SHP77 (cell line): ENCODE measurements at regions not wholly inside any gene's neighbourhood (a gene's known extent, or its start where the extent isn't known, plus 50 kb on each side); places are given as distances from the start of the nearest gene placed in this dataset.
"Not testable (repeated sequence)": the region's sequence is repeated elsewhere in the genome, so short reads cannot be mapped to it uniquely, and the experiment has no call there.

Experiments used
- DNase-seq, 2 experiments: peaks; one replicate each; lab custom pipeline; 2025; lab: John Stamatoyannopoulos, UW

DNA sequence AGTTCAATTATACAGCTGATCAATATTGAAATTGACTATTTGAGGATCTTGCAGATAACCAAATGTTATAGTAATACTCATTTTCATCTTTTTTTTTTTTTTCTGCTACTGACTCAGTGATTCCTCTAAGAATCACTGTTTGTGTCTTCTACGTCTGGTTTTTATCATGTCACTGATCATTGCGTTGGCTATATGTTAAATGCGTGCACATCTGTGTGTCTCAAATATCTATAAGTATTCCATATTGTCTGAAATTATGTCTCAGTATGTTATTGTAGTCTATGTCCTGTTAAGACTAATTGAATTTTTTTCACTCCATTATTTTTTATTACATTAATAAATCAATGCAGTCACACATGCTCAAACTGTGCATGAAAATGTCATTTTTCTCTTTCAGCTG is 200.5 kb downstream of the PCDH20 start:
- DNase-seq = no peak

DNA sequence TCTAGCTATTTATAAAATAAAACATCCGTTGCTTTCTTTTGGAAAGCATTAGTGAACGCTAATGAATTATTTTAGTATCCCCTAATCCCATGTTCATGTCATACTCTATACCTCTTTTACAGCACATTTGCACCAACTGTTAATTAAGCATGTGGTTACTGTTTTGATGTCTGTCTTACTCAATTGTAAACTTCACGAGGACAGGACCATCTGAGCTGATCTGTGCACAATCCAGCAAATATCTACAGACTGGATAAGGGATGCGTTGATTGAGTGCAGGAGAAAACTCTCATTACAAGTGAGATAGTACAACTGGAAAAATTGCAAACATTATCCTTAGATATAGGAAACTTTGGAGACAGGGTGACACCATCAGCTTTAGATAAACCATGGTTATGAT is 201.1 kb downstream of the PCDH20 start:
- DNase-seq = no peak

GRCh38 chr13:61205898-61206297 is 209.8 kb downstream of the PCDH20 start:
- not testable (repeated sequence) for DNase-seq

DNA sequence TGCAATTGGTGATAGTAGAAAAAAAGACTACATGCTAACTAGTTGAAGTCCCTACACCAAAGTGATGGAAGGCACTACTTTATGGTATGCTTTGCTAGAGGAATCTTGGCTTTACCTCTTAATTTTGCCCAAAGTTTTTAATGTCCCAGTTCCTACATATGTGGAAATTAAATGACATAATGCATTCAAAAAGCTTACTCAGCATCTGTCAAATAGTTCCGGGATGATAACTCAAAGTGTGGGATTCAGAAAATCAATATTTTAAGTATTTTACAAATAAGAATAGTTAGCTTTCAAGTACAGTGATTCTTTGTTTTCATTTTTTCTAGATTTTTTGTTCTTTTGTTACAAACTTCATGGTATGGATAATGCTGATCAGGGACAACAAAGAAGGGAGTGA is 211.6 kb downstream of the PCDH20 start:
- no peak for DNase-seq

DNA sequence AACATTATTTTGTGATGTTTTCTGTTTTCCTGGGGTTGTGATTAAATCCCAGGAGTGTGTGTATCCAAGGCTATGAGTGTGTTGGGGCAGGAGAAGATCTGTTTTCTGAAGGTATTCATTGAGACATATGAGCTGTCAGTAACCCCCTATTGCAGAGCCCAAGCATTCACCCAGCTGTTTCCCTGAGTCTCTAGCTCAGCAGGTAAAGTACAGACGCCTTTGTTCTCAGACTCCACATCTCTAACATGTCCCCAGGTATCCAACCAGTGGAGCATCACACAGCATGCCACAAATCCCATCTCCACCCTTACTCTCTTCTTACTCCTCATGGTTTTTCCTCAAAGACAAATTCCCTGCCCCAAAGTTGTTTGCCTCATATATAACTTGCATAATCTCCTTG is 213.6 kb downstream of the PCDH20 start:
- no peak for DNase-seq

DNA sequence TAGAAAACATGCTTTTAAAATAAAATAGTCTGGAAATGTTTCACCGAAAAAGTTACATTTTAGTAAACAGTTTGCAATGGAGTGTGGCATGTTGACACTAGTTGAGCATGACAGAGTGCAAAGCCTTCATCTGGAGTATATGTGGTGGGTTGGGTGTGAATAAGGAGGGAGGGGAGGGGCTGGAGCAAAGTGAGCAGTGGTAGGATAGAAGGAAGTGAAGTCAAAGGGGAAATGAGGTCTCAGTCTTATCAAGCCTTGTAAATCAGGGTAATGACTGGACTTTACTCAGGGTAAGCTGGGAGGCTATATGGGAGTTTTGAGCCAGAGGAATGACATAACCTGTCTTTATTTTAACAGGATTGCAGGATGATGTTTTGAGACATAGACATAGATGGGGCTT is 222.8 kb downstream of the PCDH20 start:
- no peak for DNase-seq

- DNase-seq = no peak
Measured at GRCh38 chr13:61188057-61188456, 227.6 kb downstream of the PCDH20 start.

DNA sequence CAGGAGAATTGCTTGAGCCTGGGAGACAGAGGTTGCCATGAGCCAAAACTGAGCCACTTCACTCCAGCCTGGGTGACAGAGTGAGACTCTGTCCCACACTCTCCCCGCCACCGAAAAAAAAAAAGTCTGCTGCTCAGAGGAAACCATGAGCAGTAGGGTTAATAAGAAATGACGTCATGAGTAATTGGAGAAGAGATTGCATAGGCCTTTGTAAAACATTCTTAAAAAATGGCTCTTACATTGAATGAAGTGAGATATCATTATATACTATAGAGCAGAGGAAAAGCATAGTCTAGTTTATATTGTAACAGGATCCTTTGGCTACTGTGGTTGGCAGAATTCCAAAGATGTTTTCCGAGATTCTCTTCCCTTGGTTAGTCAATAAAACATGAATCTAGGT is 228.2 kb downstream of the PCDH20 start:
- DNase-seq = no peak

DNA sequence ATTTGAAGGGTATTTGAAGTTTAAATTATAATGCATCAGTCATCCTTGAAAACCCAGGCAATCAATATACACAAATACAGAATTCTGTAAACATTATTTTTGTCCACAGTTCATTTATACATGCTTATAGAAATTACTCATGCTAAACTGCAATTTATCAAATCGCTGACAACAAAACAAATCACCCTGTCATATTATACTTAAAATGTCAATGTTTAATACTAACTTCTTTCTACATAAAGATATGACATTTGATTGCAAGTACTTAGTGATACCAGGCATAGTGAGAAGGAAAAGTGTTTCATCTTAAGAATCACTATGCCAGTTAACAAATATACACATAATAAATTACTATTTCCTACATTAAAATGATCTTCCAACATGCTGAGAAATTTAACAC is 232.0 kb downstream of the PCDH20 start:
- no peak for DNase-seq

DNA sequence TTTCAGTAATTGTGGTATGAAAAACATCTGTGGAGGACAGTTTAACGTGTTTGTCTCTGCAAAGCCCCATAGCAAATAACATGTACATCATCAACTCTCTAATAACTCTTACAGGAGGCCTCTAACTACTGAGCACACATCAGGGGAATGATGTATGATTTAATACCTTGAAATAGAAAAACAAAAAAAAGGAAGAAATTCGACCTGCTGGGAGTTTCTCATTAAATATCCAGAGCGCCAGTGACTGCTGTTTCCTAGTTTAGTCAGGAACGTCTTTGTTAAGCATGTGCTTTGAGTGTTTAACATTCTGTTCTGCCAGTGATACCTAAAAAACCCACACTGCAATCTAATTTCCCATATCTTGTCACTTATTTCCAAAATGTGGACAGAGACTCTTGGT is 235.4 kb downstream of the PCDH20 start:
- no peak for DNase-seq

- DNase-seq = no peak
Measured at GRCh38 chr13:61179741-61180140, 235.9 kb downstream of the PCDH20 start.

- no peak for DNase-seq
Measured at GRCh38 chr13:61170856-61171255, 244.8 kb downstream of the PCDH20 start.

- DNase-seq = no peak
Measured at GRCh38 chr13:61162636-61163035, 253.0 kb downstream of the PCDH20 start.

- DNase-seq = no peak
Measured at GRCh38 chr13:61162106-61162505, 253.5 kb downstream of the PCDH20 start.

DNA sequence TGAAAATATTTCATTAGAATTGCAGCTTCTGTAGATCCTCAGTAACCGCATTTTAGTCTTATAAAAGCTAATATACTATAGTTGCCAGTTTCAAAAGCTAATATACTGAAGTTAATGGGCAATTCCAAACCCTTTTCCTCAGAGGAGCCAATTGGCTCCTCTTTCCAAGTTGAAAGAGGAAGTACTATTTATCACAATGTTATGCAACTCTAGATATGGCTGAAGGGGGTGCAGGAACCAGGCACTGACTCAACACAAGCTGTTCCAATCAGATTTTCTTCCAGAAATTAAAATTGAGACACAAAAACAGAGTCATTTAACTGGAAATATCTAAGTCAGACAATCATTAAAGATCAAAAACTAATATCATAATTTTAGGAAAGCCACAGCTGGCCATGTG is 258.9 kb downstream of the PCDH20 start:
- no peak for DNase-seq

DNA sequence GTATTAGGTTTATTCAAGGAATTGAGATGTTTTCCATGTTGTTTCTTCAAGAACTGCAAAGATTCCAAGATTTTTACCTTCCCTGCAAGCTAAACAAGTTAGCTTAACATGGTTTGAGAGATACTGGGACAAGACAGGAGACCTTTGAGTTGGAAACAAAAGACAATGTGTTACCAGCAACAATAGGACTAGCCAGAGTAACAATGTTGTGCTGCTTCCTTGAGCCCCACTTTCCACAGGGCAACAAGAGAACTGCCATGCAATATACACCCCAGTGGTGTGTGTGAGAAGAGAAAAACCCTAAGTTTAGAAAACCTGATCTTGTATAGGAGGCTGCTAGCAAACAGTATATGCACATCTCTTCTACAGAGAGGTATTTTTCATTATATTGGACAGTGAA is 264.6 kb downstream of the PCDH20 start:
- DNase-seq = no peak

- no peak for DNase-seq
Measured at GRCh38 chr13:61149331-61149730, 266.3 kb downstream of the PCDH20 start.

DNA sequence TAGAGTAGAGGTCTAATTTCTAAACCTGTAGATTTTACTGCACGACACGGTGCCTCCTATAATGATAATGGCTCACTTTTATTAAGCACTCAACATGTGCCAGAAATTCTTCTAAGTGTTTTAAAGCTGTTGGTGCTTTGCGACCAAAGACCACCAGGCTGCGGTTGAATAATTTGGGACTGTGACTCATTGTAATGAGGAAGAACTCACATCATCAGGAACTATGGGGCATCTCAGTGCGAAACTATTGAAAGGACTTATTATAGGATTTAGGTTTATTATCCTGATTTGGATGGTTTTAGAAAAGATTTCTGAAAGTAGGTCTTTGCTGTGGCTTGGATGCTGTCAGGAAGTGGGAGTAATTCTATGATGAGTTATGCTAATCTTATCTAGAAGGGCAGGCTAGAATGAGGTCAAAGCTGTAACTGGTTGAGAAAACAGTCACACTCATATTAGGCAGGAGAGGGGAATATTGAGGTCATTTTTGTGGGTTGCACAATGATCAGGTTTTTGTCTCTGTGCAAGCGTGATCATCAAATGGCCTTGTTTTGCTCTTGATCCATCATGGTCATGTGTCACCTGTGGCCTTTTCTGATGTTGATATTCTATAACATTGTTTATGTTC is 266.8 kb downstream of the PCDH20 start:
- no peak for DNase-seq

DNA sequence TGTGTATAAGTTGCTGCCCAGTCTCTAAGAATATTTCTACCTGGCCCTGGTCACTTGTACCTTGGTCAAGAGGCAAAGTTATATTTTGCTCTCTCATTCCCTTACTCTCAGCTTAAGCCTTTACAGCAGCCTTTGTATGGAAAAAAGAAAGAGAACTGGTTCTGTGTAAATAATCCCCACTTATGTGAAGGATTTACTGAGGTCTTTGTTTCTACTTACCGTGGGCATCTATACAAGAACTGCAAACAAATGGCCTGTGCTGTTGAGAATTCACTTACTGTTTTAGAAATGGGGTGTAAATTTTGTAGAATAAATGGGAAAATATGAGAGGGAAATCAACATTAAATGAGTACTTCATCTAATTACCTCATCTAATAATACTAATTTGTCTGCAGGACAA is 267.4 kb downstream of the PCDH20 start:
- DNase-seq = no peak

DNA sequence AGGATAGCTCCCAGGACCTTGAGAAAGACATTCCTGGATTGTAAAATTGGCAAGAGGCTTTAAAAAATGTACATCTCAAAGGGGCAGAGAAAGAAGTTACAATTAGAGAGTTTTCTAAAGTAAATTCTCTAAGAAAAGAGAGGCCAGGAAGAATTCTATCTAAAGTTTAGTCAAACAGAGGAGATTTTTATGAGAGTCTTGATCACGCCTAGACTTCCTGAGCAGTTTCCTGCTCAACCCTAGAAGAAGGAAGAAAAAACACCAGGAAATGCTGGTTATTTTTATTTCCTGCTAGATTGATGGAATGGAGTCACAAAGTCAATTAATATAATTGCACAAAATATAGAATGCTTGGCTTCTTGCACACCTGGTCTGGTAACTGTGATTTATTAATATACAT is 269.1 kb downstream of the PCDH20 start:
- DNase-seq = no peak

DNA sequence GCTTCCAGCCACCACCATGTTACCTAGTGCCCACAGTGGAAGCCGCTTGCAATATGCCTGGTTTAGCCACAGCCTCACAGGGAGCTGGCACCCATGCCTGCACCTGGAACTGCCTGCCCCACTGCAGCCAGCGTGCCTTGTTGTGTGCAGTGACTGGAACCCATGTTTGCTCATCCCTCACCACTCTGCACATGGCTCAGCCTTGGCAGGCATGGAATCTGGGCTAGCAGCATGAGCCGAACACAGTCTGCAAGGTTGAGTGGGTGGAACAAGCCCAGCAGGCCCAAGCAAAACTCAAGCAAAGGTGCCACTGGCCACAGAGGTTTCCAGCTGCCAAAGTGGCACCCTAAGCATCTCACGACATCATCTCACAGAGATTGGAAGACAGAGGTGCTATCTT is 269.5 kb downstream of the PCDH20 start:
- no peak for DNase-seq

GRCh38 chr13:61144834-61145593 is 270.6 kb downstream of the PCDH20 start:
- DNase-seq = no peak

DNA sequence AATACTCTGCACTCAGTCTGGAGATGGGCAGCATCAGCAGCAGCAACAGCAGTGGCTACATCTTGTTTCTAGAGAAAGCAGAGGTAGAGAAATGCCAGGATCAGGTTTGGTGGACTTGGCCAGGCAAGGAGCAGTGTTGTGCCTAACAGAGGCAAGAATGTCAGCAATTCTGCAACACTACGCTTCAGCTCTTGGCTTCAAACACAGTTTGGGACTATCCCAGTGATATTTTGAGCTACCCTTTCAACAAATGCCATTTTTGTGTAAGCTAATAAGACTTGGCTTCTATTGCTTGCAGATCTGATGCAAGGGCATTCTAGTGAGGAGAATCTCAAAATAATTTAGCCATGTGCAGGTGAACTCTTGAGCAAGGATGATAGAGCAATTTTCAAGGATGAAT is 271.3 kb downstream of the PCDH20 start:
- DNase-seq = no peak

DNA sequence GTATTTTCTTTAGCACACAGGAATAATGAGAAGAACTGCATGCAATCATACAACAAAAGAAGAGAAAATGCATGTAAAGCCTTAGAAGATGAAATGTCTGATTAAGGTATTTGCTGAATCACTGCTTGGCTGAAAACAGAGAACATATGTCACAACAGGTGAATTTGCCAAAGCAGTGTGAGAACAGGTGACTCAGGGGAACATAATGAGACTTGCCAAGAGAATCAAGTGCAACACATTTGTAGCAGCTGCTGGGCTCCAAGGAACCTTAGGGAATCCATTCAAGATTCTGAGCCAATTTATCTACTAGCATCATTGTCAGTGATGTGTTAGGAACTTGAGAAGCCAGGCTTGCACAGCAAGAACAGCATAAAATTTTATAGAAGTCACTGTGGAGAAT is 273.1 kb downstream of the PCDH20 start:
- DNase-seq = no peak
